Fibroblast of skin of right quadriceps (primary cell): ENCODE measurements at regions not wholly inside any gene's neighbourhood (a gene's known extent, or its start where the extent isn't known, plus 50 kb on each side); places are given as distances from the start of the nearest gene placed in this dataset.

ENCODE experiments used
- DNase-seq: peaks from one replicate; pipeline ENCODE4 v3.0.0-alpha.2; 2013

DNA sequence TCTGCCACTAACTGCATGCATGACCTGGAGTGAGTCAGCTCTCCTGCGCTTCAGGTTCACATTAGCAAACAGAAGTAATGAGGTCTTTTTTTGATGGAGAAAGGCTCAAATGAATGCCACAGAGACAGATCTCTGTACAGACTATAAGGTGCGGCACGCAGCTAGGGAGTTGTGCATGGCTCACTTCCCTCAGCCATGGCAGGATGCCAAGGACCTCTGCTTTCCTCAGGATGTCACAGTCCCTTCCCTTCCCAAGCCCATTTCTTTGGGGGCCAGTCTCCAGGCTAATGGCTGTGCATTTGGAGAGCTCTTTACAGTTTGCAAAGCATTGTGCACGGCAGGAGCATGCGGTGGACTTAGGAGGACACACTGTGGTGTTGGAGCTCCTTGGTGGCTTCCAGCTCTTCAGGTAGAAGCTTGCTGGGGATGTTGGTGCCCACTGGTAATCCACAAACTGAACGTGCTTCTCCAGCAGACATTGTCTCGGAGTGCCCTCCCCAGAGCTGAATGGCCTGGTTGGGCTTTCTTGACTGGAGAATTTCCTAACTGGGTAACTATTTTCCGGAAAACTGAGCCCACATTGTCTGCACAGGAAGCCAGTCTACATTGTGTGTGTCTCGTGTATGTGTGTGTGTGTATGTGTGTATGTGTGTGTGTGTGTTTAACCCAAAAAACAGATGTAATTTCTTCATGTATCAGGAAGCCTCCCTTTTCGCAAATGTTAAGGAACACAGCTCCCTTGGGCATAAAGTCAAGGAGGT, 172.5 kb upstream of the TLE3 start:
- DNase-seq: peak; percentile 44

- DNase-seq: no peak
These were observed 171.7 kb upstream of the TLE3 start for GRCh38 chr15:70269311-70269911.

- no peak for DNase-seq
These were observed 171.1 kb upstream of the TLE3 start for GRCh38 chr15:70268698-70269251.

- DNase-seq: peak; percentile 64
These were observed 170.2 kb upstream of the TLE3 start for GRCh38 chr15:70267879-70268278.

DNA sequence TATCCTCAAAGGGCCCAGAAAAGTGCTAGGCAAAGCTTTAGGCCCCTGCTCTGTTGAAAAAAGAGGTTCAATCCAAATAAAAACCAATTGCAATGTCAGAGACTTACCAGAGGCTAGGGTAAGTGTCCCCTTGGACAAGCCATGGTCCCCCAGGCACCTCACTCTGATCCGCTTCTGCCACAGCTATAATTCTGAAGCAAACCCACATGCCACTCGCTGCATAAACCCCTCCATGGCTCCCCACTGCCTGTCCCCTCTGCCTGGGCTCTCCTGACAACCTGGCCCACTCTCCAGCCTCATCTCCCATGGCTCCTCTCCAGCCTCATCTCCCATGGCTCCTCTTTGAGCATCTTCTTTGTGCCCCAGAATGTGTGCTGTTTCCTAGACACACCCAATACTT, 169.6 kb upstream of the TLE3 start:
- no peak for DNase-seq

GRCh38 chr15:70266412-70267121, 168.8 kb upstream of the TLE3 start:
- DNase-seq: no peak

- DNase-seq: no peak
These were observed 168.3 kb upstream of the TLE3 start for GRCh38 chr15:70265986-70266385.

DNA sequence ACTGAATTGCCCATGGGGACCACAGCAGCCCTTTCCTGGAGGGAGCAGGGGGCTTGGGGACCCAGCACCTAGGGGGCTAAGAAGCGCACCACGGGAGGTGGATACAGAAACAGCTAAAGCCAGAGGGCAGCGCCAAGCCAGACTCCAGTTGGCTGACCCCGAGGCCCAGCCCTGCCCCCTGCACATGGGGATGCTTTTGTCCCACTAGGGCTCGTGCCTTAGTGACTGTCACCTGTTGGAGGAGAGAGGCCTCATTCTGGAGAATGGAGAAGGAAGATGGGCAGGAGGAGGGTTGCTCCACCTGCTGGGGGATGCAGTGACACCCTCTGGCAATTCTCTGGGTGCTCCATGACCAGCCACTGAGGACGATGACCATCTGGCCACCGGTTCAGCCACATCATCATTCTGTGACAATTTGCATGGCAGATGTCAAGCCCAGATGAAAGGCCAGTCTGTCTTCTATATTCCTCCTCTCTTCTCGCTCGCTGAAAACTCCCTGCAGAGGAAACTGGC, 167.8 kb upstream of the TLE3 start:
- DNase-seq: no peak

DNA sequence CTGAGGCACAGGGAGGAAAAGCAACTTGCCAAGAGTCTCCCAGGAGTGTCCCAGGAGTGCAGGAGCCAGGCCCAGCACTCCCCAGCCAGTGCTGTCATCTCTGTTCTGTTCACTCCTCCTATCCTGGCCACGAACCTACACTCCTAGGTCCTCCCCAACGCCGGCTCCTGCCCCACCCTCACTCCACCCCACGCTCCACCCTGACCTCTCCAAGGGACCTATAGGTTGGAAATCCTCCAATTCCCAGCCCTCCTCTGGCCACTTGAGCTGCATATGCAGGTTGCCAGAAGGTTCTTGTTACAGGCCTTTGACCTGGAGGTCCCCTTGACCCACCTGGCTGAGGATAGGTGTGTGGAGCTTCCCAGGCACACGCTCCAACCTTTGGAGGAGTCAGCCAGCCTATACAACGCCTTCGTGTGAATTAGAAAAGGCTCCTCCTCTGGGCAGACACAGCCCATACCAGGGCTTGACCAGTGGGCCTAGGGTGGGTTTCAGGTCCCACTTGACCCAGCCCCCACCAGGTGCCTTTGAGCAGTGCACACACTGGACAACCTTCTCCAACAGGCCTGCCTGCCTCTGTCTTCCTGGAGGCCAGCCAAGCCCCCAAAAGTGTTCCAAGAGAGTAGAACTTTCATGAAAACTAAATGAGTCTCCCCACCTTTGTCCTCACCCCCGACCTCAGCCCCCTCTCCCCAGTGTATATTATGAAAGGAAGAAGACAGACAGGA, 167.2 kb upstream of the TLE3 start:
- no peak for DNase-seq

- DNase-seq: peak; percentile 40
These were observed 166.4 kb upstream of the TLE3 start for GRCh38 chr15:70264014-70264582.

GRCh38 chr15:70262591-70263274, 165.0 kb upstream of the TLE3 start:
- DNase-seq: no peak

DNA sequence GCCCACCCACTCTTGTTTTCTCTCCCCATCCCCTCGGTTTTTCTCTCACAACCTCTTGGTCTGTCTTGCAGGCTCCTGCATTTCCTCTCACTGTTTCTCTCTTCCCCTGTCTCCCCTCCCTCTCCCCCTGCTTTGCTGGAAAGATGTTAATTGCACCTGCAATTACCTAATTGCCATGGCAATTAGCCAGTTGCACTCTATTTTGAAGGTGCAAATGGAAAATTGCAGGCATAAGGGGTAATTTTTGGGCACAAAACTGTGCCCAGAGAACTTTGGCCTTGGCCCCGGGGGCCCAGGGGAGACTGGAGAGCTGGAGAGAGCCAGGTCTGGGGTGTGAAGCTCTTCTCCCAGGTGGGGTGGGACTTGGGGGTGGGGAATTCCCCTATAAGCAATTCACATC, 164.5 kb upstream of the TLE3 start:
- no peak for DNase-seq

- no peak for DNase-seq
These were observed 163.4 kb upstream of the TLE3 start for GRCh38 chr15:70261083-70261482.

DNA sequence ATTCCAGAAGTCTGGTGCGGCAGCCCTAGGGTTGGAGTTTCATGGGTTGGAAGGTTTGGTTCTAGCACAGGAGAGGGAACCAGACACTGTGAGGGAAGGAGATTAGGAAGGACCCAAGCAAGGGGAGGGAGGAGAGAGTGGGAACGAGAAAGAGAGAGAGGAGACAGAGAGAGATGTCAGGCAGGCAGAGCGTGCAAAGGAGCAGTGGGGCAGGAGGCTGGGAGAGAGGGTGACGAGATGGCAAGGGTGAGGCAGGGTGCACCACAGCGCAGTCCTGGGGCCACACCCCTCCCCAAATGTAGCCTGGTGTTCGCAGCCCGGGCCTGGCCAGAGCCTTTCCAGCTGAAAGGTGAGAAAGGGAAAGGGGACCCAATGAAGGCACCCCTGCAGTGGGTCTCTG, 162.9 kb upstream of the TLE3 start:
- no peak for DNase-seq

DNA sequence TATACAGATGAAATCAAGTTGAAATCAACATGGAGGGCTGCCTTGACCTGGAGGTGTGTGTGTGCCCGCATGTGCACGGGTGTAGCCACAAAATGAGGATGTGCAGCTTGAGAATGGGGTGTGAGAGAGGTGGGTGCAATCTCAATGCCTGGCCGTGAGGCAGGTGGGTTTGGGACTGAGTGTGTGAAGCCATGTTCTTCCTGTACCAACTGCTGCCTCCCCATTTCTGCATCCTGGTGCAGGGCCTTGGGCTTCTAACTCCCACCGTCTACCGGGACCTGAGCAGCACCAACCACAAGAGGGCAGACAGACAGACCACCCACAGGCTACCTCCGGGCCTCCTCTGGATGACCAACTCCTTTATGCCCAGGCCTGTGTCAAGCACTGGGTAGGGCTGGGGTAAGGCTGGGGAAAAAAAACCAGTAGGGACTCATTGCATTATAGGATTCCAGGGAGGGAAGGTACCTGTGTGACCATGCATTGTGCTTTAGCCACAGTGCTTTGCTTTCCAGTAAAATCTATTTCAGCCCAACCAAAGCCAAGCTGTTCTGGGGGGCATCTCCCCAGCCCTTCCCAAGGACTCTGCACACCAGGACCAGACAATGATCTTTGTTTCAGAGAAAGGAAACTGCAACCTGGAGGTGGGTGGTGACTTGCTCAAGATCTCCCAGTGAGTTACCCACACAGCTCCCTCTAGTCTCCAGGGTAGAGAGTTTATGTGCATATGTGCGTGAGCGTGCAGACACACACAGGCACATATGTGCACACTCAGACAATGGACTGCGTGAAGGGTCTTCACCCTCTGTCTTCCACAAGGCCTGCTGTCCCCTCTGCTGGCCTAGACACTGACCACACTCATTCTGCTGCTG, 162.2 kb upstream of the TLE3 start:
- DNase-seq: no peak

DNA sequence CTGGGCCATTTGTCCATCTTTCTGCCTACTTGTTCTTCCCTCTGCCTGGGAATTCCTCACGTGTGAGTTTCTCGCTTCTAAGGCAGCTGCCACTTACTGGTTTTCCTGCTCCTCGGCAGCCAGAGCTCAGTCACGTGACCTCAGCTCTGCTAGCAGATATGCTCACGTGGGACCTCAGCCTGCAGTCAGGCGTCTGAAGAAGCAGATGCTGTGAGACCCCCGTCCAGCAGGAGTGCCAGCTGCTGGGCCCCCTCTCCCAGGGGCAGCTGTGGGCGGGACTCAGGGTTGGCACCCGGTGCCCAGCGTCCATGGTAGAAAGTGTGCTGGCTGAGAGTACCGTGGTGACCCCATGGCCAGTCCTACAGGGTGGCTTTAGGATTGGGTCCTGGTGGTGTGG, 161.3 kb upstream of the TLE3 start:
- DNase-seq: peak; percentile 77

DNA sequence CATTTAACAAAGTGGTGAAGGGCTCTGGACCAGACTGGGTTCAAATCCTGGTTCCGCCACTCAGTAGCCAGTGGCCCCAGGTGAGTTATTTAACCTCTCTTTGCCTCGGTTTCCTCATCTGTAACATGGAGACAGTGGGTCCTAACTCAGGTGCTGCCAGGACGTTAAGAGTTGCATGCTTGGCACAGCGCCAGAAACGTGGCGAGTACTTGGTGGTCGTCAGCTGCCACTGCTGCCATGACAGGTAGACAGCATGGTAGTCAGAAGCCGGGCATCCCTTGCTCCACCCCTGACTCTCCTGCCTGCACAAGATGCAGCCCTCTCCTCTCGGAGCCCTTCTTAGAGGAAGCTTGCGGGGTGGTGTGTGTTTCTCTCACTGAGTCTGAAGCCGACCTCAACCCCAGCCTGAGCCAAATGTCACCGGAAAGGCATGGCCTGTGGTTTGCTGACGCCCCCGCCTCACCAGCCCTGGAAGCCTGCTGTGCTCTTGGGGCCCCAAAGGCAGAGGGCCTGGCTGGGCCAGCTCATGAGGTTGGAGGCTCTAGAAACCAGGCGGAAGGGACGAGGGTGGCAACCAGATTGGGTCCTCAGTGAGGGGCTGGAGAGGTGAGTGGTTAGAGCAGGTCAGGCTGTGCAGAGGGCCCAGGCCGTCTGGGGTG, 160.8 kb upstream of the TLE3 start:
- DNase-seq: no peak

DNA sequence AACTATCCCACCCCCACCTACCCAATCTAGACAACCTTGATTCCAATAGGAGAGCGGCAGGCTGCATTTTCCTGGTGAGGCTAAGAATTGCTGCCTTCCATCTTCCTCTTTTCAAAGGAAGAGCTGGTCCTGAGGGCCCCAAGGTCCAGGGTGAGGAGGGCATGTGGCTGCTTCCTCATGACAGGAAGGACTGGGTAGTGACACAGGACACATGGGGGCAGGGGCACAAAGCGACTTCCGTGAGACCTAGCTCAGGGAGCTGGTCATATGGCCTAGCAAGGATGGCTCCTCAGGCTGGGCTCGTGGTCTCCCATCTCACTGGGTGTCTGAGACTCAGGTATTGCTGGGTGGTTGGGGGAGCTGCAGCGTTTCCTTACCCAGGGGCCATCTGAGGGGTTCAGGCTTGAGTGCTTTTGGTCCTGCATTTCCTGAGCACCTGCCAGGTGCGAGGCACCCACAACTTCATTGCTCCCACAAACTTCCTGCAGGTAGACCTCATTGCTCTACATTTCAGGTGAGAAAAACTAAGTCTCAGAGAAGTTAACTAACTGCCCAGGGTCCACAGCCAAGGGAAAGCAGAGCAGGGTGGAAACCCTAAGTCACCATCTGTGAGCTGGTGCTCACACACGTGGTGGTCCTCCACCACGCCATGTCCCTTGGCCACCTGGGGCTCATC, 160.0 kb upstream of the TLE3 start:
- DNase-seq: no peak

- DNase-seq: no peak
These were observed 159.3 kb upstream of the TLE3 start for GRCh38 chr15:70257047-70257446.
